NT2/D1 (cell line): ENCODE measurements at regions not wholly inside any gene's neighbourhood (a gene's known extent, or its start where the extent isn't known, plus 50 kb on each side); places are given as distances from the start of the nearest gene placed in this dataset.
A peak's percentile ranks its signal among the peaks of the same experiment; 100 is the strongest.

Experiments
- DNase-seq: peaks from one replicate; pipeline ENCODE4 v3.0.0-alpha.2; 2011; ENCODE audit warnings: low read depth, low spot score
- H3K27me3 ChIP-seq: 2 replicates; pipeline ENCODE4 v1.6.0; 2011; ENCODE audit warnings: mild to moderate bottlenecking; ENCODE audit not compliant: insufficient read length, insufficient read depth
- H3K36me3 ChIP-seq: 2 replicates; pipeline ENCODE4 v1.6.1; 2011; ENCODE audit warnings: mild to moderate bottlenecking, low read length, mixed read lengths; ENCODE audit not compliant: insufficient read depth, insufficient read length
- H3K4me1 ChIP-seq: 2 replicates; pipeline ENCODE4 v1.5.1; 2011; ENCODE audit not compliant: insufficient read depth, insufficient read length
- H3K4me3 ChIP-seq: 2 replicates; pipeline ENCODE4 v1.5.1; 2011; ENCODE audit warnings: low read depth; ENCODE audit not compliant: insufficient read length
- H3K9ac ChIP-seq: 2 replicates; pipeline ENCODE4 v1.6.0; 2011; ENCODE audit warnings: low read depth; ENCODE audit not compliant: insufficient read length
- H3K9me3 ChIP-seq: 2 replicates; pipeline ENCODE4 v1.5.1; 2011; ENCODE audit warnings: mild to moderate bottlenecking, low read length; ENCODE audit not compliant: insufficient read depth
- SUZ12 ChIP-seq: IDR thresholded peaks from 2 replicates; pipeline ENCODE4 v1.6.1; 2011; ENCODE audit not compliant: insufficient read length, insufficient read depth; ENCODE audit errors: extremely low read depth
- YY1 ChIP-seq: IDR thresholded peaks from 2 replicates; pipeline ENCODE4 v1.6.1; 2011; ENCODE audit not compliant: insufficient read length, insufficient read depth
- ZNF274 ChIP-seq: IDR thresholded peaks from 2 replicates; pipeline ENCODE4 v1.6.1; 2011; ENCODE audit warnings: mild to moderate bottlenecking, low read depth, low read length

DNA sequence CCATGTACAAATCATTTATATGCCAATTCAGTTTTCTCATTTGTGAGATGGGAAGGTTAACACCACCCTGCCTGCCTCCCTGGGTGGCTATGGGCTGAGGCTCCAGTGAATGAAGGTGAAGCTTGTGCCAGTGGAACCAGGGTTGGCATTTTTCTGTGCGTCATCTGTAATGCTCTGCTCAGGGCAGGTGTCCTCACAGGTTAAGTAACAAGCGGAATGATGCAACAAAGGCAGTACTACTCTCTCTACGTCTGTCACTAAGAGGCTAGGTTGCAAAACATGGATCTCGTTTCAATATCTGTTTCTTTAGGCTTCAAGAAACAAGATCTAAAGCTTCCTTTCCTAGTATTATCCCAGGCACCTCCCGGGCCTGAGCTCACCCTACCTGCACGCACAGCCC lies 67.0 kb upstream of the ZNF648 start:
- Histone ChIP-seq H3K4me3 (no peak overlapping the region), H3K36me3 (no peaks in the 10 kb centered on the region), H3K9ac (no peak overlapping the region), H3K4me1 (peaks cover 3% of the 10 kb centered on the region), H3K9me3 (peaks cover 2% of the 10 kb centered on the region; the same call in 1 of the 2 replicates), H3K27me3 (no peaks in the 10 kb centered on the region)
- DNase-seq: no peak
- no peak for TF ChIP-seq YY1
- TF ChIP-seq SUZ12: no peak
- TF ChIP-seq ZNF274: no peak

DNA sequence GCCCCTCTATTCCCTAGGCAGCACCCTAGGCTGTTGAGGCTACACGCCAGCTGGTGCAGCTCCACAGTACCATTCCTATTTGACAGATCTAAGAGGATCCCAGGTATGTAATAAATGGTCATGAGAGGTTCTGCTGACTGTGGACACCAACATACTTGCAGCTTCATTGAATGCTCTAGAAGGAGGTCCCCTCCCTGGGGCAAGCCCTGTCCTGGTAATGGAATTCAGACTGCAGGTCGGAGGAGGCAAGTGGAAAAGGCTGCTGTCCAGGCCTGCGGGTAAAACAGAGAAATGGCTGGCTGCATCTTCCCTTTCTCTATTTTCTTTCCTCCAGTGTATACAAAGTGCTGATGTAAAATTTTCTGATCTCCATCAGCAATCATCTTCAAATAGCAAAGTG lies 66.1 kb upstream of the ZNF648 start:
- H3K4me1 ChIP-seq: peaks cover 3% of the 10 kb centered on the region
- no peak for TF ChIP-seq ZNF274
- no peak for TF ChIP-seq SUZ12
- no peak for TF ChIP-seq YY1
- H3K4me3 ChIP-seq: no peak overlapping the region
- no peak overlapping the region for H3K9ac ChIP-seq
- no peak for DNase-seq
- H3K27me3 ChIP-seq: no peaks in the 10 kb centered on the region
- H3K9me3 ChIP-seq: no peaks in the 10 kb centered on the region
- H3K36me3 ChIP-seq: no peaks in the 10 kb centered on the region

DNA sequence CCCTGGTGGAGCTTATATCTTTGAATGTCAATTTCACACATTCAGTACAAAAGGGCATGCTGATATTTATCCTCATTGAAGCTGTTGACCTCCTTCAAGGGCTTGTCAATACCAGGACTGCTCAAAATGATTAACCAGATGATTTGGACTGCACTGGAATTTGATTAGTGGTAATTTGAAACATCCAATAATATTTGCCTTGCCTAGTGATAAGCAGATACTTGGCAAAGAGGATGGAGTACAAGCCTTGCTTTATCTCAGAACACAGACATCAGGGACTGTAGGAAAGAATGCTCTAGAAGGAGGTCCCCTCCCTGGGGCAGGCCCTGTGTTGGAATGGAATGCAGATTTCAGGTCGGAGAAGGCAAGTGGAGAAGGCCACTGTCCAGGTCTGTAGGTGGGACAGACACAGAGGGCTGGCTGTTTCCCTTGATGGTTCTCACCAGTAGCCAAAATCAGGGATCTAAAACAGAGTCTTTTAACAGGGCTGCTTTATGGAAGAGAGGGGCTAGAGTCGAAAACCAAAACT lies 64.8 kb upstream of the ZNF648 start:
- DNase-seq: no peak
- H3K36me3 ChIP-seq: no peaks in the 10 kb centered on the region
- no peak overlapping the region for H3K4me3 ChIP-seq
- H3K27me3 ChIP-seq: no peaks in the 10 kb centered on the region
- H3K9ac ChIP-seq: no peak overlapping the region
- TF ChIP-seq SUZ12 (no peak), YY1 (no peak), ZNF274 (no peak)
- peaks cover 3% of the 10 kb centered on the region for H3K4me1 ChIP-seq
- H3K9me3 ChIP-seq: no peaks in the 10 kb centered on the region

DNA sequence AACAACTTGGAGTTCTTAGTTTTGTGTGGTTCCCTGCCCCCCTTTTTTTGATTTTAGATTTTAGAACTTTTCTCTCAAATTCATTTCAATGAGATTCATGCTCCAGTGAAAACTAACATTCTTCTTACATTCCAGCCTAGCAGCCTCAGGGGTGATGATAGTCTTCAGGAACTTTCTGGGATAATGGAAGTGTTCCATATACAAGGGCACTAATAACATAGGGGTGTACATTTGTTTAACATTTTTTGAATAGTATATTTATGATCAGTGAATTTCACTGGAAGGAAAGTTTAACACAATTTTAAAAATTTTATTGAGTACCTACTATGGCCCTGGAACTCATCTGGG lies 61.4 kb upstream of the ZNF648 start:
- Histone ChIP-seq H3K9ac (no peak overlapping the region), H3K27me3 (no peaks in the 10 kb centered on the region), H3K4me1 (no peaks in the 10 kb centered on the region), H3K4me3 (no peak overlapping the region), H3K9me3 (no peaks in the 10 kb centered on the region), H3K36me3 (no peaks in the 10 kb centered on the region)
- TF ChIP-seq SUZ12: no peak
- TF ChIP-seq YY1: no peak
- no peak for TF ChIP-seq ZNF274
- no peak for DNase-seq

DNA sequence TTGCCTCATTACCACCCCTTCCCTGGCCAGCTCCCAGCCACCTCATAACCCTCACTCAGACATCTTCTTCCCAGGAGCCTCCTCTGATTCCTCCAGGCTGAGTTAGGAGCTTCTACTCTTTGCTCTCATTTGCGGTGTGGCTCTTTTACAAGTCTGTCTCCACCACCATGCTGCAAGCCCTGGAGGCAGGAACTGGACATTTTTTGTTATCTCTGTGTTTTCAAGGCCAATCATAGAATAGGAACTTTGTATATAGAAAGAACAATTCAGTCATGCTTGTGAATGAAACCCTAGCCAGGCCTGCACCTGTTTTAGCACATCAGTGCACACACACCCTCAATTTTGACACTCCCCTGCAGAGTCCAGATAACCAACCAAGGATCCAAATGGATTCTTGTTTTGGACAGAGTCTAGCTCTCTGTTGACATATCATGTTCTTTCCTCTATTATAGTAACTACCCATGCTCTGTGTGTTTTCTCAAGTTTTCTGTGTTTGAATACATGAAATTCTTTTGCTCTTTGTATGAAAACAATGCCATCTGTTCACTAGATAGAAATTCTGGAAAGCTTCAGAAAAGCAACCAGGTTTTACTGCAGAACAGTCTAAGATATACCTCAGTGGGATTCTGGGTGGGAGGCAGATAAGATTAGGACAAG lies 60.9 kb upstream of the ZNF648 start:
- DNase-seq: no peak
- no peak overlapping the region for H3K9ac ChIP-seq
- H3K4me1 ChIP-seq: no peaks in the 10 kb centered on the region
- H3K27me3 ChIP-seq: no peaks in the 10 kb centered on the region
- H3K36me3 ChIP-seq: no peaks in the 10 kb centered on the region
- TF ChIP-seq SUZ12 (no peak), YY1 (no peak), ZNF274 (no peak)
- no peak overlapping the region for H3K4me3 ChIP-seq
- no peaks in the 10 kb centered on the region for H3K9me3 ChIP-seq

DNA sequence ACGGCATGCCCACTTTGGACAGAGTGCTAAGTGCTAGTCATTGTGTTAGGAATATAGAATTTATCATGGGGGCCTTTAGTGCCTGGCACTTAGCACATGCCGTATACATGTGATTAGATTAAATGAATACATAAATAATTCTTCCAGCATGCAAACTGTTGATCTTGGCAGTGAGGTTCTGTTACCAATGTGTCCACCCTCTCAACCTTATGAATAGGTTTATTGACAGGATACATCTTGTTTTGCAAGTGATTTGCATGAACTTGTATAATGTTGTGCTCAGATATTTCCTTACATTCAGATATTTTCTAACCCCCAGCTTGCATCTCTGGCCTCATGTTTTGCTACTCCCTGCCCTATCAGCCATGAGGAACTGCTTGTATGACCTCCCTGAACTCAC lies 60.3 kb upstream of the ZNF648 start:
- DNase-seq: no peak
- Histone ChIP-seq H3K9me3 (no peaks in the 10 kb centered on the region), H3K4me3 (no peak overlapping the region), H3K9ac (no peak overlapping the region), H3K4me1 (no peaks in the 10 kb centered on the region), H3K27me3 (no peaks in the 10 kb centered on the region), H3K36me3 (no peaks in the 10 kb centered on the region)
- no peak for TF ChIP-seq YY1
- TF ChIP-seq ZNF274: no peak
- TF ChIP-seq SUZ12: no peak

GRCh38 chr1:182120411-182121258 lies 59.1 kb upstream of the ZNF648 start:
- no peak for DNase-seq
- Histone ChIP-seq H3K9ac (peak overlapping the region; percentile 15), H3K4me3 (no peak overlapping the region)

More at GRCh38 chr1:182120411-182121258, 59.1 kb upstream of the ZNF648 start:
- Histone ChIP-seq H3K36me3 (no peaks in the 10 kb centered on the region), H3K9me3 (no peaks in the 10 kb centered on the region), H3K4me1 (no peaks in the 10 kb centered on the region), H3K27me3 (no peaks in the 10 kb centered on the region)
- TF ChIP-seq SUZ12 (no peak), ZNF274 (no peak), YY1 (no peak)
